22Rv1 (cell line): ENCODE measurements at regions not wholly inside any gene's neighbourhood (a gene's known extent, or its start where the extent isn't known, plus 50 kb on each side); places are given as distances from the start of the nearest gene placed in this dataset.

Experiments used
- ZFX ChIP-seq: fragments of 450-650 bp; IDR thresholded peaks from 2 replicates; pipeline ENCODE4 v1.6.1; 2017; ENCODE audit warnings: antibody characterized with exemption, borderline replicate concordance
- TF ChIP-seq, protein P1 (sequence below): fragments of 450-650 bp; IDR thresholded peaks from 2 replicates; pipeline ENCODE4 v1.5.1; 2017; ENCODE audit warnings: mild to moderate bottlenecking

DNA sequence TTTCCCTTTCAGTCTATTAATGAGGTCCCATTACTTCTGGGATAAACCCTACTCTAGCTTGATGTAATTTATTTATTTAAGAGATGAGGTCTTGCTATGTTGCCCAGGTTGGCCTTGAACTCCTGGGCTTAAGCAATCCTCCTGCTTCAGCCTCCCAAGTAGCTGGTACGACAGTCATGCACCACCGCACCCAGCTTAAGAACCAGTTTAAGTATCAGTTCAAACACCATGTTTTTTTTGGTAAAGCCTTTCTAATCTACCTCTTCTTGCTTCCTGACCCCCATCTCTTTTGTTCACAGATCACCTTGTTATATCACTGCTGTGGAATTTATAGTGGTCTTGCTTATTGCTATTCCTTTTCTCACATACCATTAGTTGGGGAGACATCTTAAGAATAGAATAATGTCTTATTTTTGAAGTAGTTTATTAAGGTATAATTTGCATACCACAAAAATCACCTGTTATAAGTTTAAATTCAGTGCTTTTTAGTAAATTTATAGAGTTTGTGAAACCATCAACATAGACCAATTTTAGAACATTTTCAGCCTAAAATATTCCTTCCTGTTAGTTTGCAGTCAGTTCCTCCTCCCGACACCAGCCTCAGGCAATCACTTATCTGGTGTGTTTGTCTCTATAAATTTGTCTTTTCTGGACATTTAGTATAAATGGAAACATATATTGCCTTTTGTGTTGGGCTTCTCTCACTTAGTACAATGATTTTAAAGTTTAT is 257.9 kb downstream of the PDCD6IP start:
- TF ChIP-seq, protein P1, sequence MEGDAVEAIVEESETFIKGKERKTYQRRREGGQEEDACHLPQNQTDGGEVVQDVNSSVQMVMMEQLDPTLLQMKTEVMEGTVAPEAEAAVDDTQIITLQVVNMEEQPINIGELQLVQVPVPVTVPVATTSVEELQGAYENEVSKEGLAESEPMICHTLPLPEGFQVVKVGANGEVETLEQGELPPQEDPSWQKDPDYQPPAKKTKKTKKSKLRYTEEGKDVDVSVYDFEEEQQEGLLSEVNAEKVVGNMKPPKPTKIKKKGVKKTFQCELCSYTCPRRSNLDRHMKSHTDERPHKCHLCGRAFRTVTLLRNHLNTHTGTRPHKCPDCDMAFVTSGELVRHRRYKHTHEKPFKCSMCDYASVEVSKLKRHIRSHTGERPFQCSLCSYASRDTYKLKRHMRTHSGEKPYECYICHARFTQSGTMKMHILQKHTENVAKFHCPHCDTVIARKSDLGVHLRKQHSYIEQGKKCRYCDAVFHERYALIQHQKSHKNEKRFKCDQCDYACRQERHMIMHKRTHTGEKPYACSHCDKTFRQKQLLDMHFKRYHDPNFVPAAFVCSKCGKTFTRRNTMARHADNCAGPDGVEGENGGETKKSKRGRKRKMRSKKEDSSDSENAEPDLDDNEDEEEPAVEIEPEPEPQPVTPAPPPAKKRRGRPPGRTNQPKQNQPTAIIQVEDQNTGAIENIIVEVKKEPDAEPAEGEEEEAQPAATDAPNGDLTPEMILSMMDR: no peak
- TF ChIP-seq ZFX: no peak
